ENCODE measurements at regions not wholly inside any gene's neighbourhood (a gene's known extent, or its start where the extent isn't known, plus 50 kb on each side); places are given as distances from the start of the nearest gene placed in this dataset.
A peak's percentile ranks its signal among the peaks of the same experiment; 100 is the strongest.

- H3K27ac ChIP-seq = peak overlapping the region; percentile 93
- peak; percentile 88 to 93 for DNase-seq
- H3K27me3 ChIP-seq = no peaks in the 10 kb centered on the region
- H3K36me3 ChIP-seq = no peaks in the 10 kb centered on the region
- no peaks in the 10 kb centered on the region for H3K9me3 ChIP-seq (replicated peaks)
- peak overlapping the region; percentile 43 for H3K4me3 ChIP-seq
- peaks cover 49% of the 10 kb centered on the region for H3K4me1 ChIP-seq
Measured at GRCh38 chr11:20261526-20261925, 101.3 kb upstream of the DBX1 start.

- Histone ChIP-seq H3K27me3 (no peaks in the 10 kb centered on the region), H3K4me1 (peaks cover 49% of the 10 kb centered on the region), H3K4me3 (no peak overlapping the region), H3K9me3 (replicated peaks) (no peaks in the 10 kb centered on the region), H3K27ac (peak overlapping the region; percentile 93), H3K36me3 (no peaks in the 10 kb centered on the region)
- peak; percentile 31 to 66 for DNase-seq
Measured at GRCh38 chr11:20260307-20260706, 100.0 kb upstream of the DBX1 start.

GRCh38 chr11:20259506-20259905 is 99.2 kb upstream of the DBX1 start:
- no peak overlapping the region for H3K4me3 ChIP-seq
- H3K4me1 ChIP-seq = peaks cover 49% of the 10 kb centered on the region
- no peaks in the 10 kb centered on the region for H3K9me3 ChIP-seq (replicated peaks)
- peak; percentile 86 to 95 for DNase-seq
- no peaks in the 10 kb centered on the region for H3K27me3 ChIP-seq
- H3K36me3 ChIP-seq = no peaks in the 10 kb centered on the region
- peak overlapping the region; percentile 93 for H3K27ac ChIP-seq

GRCh38 chr11:20258376-20258895 is 98.2 kb upstream of the DBX1 start:
- DNase-seq = peak; percentile 57 to 85
- no peak overlapping the region for H3K4me3 ChIP-seq
- no peaks in the 10 kb centered on the region for H3K9me3 ChIP-seq (replicated peaks)
- peak overlapping the region; percentile 93 for H3K27ac ChIP-seq
- no peaks in the 10 kb centered on the region for H3K36me3 ChIP-seq
- H3K4me1 ChIP-seq = peaks cover 49% of the 10 kb centered on the region
- no peaks in the 10 kb centered on the region for H3K27me3 ChIP-seq

- no peak overlapping the region for H3K4me3 ChIP-seq
- H3K4me1 ChIP-seq = peaks cover 42% of the 10 kb centered on the region
- no peaks in the 10 kb centered on the region for H3K27me3 ChIP-seq
- H3K9me3 ChIP-seq (replicated peaks) = no peaks in the 10 kb centered on the region
- H3K27ac ChIP-seq = no peak overlapping the region
- DNase-seq = no peak
- H3K36me3 ChIP-seq = no peaks in the 10 kb centered on the region
Measured at GRCh38 chr11:20256925-20257324, 96.7 kb upstream of the DBX1 start.

- H3K27me3 ChIP-seq = no peaks in the 10 kb centered on the region
- H3K27ac ChIP-seq = no peak overlapping the region
- H3K36me3 ChIP-seq = no peaks in the 10 kb centered on the region
- no peaks in the 10 kb centered on the region for H3K9me3 ChIP-seq (replicated peaks)
- no peak for DNase-seq
- H3K4me3 ChIP-seq = no peak overlapping the region
- peaks cover 42% of the 10 kb centered on the region for H3K4me1 ChIP-seq
Measured at GRCh38 chr11:20253796-20254195, 93.5 kb upstream of the DBX1 start.

GRCh38 chr11:20251496-20251895 is 91.2 kb upstream of the DBX1 start:
- no peaks in the 10 kb centered on the region for H3K27me3 ChIP-seq
- no peak for DNase-seq
- no peak overlapping the region for H3K27ac ChIP-seq
- H3K9me3 ChIP-seq (replicated peaks) = no peaks in the 10 kb centered on the region
- no peak overlapping the region for H3K4me3 ChIP-seq
- H3K4me1 ChIP-seq = peaks cover 52% of the 10 kb centered on the region
- no peaks in the 10 kb centered on the region for H3K36me3 ChIP-seq

GRCh38 chr11:20250644-20251247 is 90.5 kb upstream of the DBX1 start:
- H3K4me1 ChIP-seq = peaks cover 60% of the 10 kb centered on the region
- no peak overlapping the region for H3K4me3 ChIP-seq
- H3K9me3 ChIP-seq (replicated peaks) = no peaks in the 10 kb centered on the region
- H3K36me3 ChIP-seq = no peaks in the 10 kb centered on the region
- no peaks in the 10 kb centered on the region for H3K27me3 ChIP-seq
- DNase-seq = no peak
- peak overlapping the region; percentile 96 for H3K27ac ChIP-seq

GRCh38 chr11:20249796-20250195 is 89.5 kb upstream of the DBX1 start:
- peak overlapping the region; percentile 96 for H3K27ac ChIP-seq
- peaks cover 64% of the 10 kb centered on the region for H3K4me1 ChIP-seq
- H3K36me3 ChIP-seq = no peaks in the 10 kb centered on the region
- H3K9me3 ChIP-seq (replicated peaks) = no peaks in the 10 kb centered on the region
- H3K27me3 ChIP-seq = no peaks in the 10 kb centered on the region
- peak overlapping the region; percentile 4 for H3K4me3 ChIP-seq
- peak; percentile 29 to 72 for DNase-seq

- H3K27me3 ChIP-seq = no peaks in the 10 kb centered on the region
- peaks cover 68% of the 10 kb centered on the region for H3K4me1 ChIP-seq
- no peaks in the 10 kb centered on the region for H3K36me3 ChIP-seq
- H3K9me3 ChIP-seq (replicated peaks) = no peaks in the 10 kb centered on the region
- H3K27ac ChIP-seq = peak overlapping the region; percentile 96
- H3K4me3 ChIP-seq = peak overlapping the region; percentile 4
- peak in 1 of 2 experiments; percentile 60 for DNase-seq
Measured at GRCh38 chr11:20249378-20249777, 89.1 kb upstream of the DBX1 start.

GRCh38 chr11:20248871-20249270 is 88.6 kb upstream of the DBX1 start:
- 0 out of 2 replicates have a peak, but pooled peaks cover 1% of the 10 kb centered on the region for H3K9me3 ChIP-seq (replicated peaks)
- DNase-seq = peak in 1 of 2 experiments; percentile 73
- H3K27me3 ChIP-seq = no peaks in the 10 kb centered on the region
- no peak overlapping the region; the same call in none of the 2 replicates for H3K4me3 ChIP-seq
- H3K27ac ChIP-seq = peak overlapping the region; percentile 96
- H3K36me3 ChIP-seq = no peaks in the 10 kb centered on the region
- peaks cover 69% of the 10 kb centered on the region for H3K4me1 ChIP-seq

- H3K27ac ChIP-seq = peak overlapping the region; percentile 96
- peak; percentile 75 to 92 for DNase-seq
- peaks cover 69% of the 10 kb centered on the region for H3K4me1 ChIP-seq
- H3K9me3 ChIP-seq (replicated peaks) = 0 out of 2 replicates have a peak, but pooled peaks cover 6% of the 10 kb centered on the region
- H3K27me3 ChIP-seq = no peaks in the 10 kb centered on the region
- H3K4me3 ChIP-seq = peak overlapping the region; percentile 14
- H3K36me3 ChIP-seq = no peaks in the 10 kb centered on the region
Measured at GRCh38 chr11:20248121-20248772, 88.0 kb upstream of the DBX1 start.

- Histone ChIP-seq H3K36me3 (no peaks in the 10 kb centered on the region), H3K27me3 (no peaks in the 10 kb centered on the region), H3K9me3 (replicated peaks) (0 out of 2 replicates have a peak, but pooled peaks cover 6% of the 10 kb centered on the region), H3K4me1 (peaks cover 69% of the 10 kb centered on the region), H3K4me3 (peak overlapping the region; percentile 14), H3K27ac (peak overlapping the region; percentile 96)
- DNase-seq = peak; percentile 72 to 91
Measured at GRCh38 chr11:20247591-20248007, 87.3 kb upstream of the DBX1 start.

GRCh38 chr11:20243974-20244373 is 83.7 kb upstream of the DBX1 start:
- DNase-seq = no peak
- no peak overlapping the region for H3K27ac ChIP-seq
- no peaks in the 10 kb centered on the region for H3K36me3 ChIP-seq
- no peaks in the 10 kb centered on the region for H3K27me3 ChIP-seq
- H3K4me3 ChIP-seq = no peak overlapping the region
- peaks cover 17% of the 10 kb centered on the region; the same call in 1 of the 2 replicates for H3K9me3 ChIP-seq (replicated peaks)
- H3K4me1 ChIP-seq = peaks cover 39% of the 10 kb centered on the region

- DNase-seq = peak in 1 of 2 experiments; percentile 40
- Histone ChIP-seq H3K4me1 (no peaks in the 10 kb centered on the region), H3K9me3 (replicated peaks) (peaks cover 15% of the 10 kb centered on the region), H3K27ac (no peak overlapping the region), H3K27me3 (no peaks in the 10 kb centered on the region), H3K4me3 (no peak overlapping the region), H3K36me3 (no peaks in the 10 kb centered on the region)
Measured at GRCh38 chr11:20238712-20239111, 78.4 kb upstream of the DBX1 start.

All from SJCRH30 (cell line).